HG02798 (cell line): ENCODE measurements at regions not wholly inside any gene's neighbourhood (a gene's known extent, or its start where the extent isn't known, plus 50 kb on each side); places are given as distances from the start of the nearest gene placed in this dataset.

Experiments used
- ATAC-seq: cut with Tn5 transposase; IDR thresholded peaks from one replicate; pipeline ENCODE4 v1.9.1; 2021; ENCODE audit warnings: mild to moderate bottlenecking; ENCODE audit not compliant: unreplicated experiment, poor library complexity

- ATAC-seq, result no peak
These were observed 232.4 kb downstream of the CBLN1 start for GRCh38 chr16:49049191-49049590.

- ATAC-seq, result no peak
These were observed 233.1 kb downstream of the CBLN1 start for GRCh38 chr16:49048557-49048956.

- no peak for ATAC-seq
These were observed 245.5 kb downstream of the CBLN1 start for GRCh38 chr16:49036126-49036525.

GRCh38 chr16:49027420-49027819 is 254.2 kb downstream of the CBLN1 start:
- no peak for ATAC-seq

GRCh38 chr16:49026566-49027181 is 255.0 kb downstream of the CBLN1 start:
- ATAC-seq, result no peak

- no peak for ATAC-seq
These were observed 256.7 kb downstream of the CBLN1 start for GRCh38 chr16:49024896-49025295.

GRCh38 chr16:49024016-49024415 is 257.6 kb downstream of the CBLN1 start:
- ATAC-seq, result no peak

- ATAC-seq, result no peak
These were observed 258.6 kb downstream of the CBLN1 start for GRCh38 chr16:49023050-49023449.

- no peak for ATAC-seq
These were observed 259.2 kb downstream of the CBLN1 start for GRCh38 chr16:49022351-49022963.

GRCh38 chr16:49021136-49021535 is 260.5 kb downstream of the CBLN1 start:
- ATAC-seq, result no peak

GRCh38 chr16:49020436-49020835 is 261.2 kb downstream of the CBLN1 start:
- no peak for ATAC-seq

GRCh38 chr16:49019831-49020230 is 261.8 kb downstream of the CBLN1 start:
- ATAC-seq, result no peak

GRCh38 chr16:49019081-49019633 is 262.5 kb downstream of the CBLN1 start:
- no peak for ATAC-seq

- no peak for ATAC-seq
These were observed 263.2 kb downstream of the CBLN1 start for GRCh38 chr16:49018259-49018931.

GRCh38 chr16:49017501-49017900 is 264.1 kb downstream of the CBLN1 start:
- ATAC-seq, result no peak

GRCh38 chr16:49016461-49016860 is 265.2 kb downstream of the CBLN1 start:
- ATAC-seq, result no peak

- no peak for ATAC-seq
These were observed 266.4 kb downstream of the CBLN1 start for GRCh38 chr16:49015225-49015592.

GRCh38 chr16:49014277-49015224 is 267.1 kb downstream of the CBLN1 start:
- ATAC-seq, result no peak

GRCh38 chr16:49013727-49014080 is 267.9 kb downstream of the CBLN1 start:
- no peak for ATAC-seq

GRCh38 chr16:49012961-49013726 is 268.5 kb downstream of the CBLN1 start:
- ATAC-seq, result no peak
